K562 (cell line): ENCODE measurements at regions not wholly inside any gene's neighbourhood (a gene's known extent, or its start where the extent isn't known, plus 50 kb on each side); places are given as distances from the start of the nearest gene placed in this dataset.

Experiments used
- FOXA1 ChIP-seq: fragments of 450-650 bp; IDR thresholded peaks from 2 replicates; pipeline ENCODE4 v1.6.1; 2016; ENCODE audit warnings: mild to moderate bottlenecking, borderline replicate concordance
- NCOA1 ChIP-seq: fragments of 450-650 bp; IDR thresholded peaks from 2 replicates; pipeline ENCODE4 v1.6.1; 2016; ENCODE audit warnings: low read depth
- TAF1 ChIP-seq: IDR thresholded peaks from 2 replicates; pipeline ENCODE4 v1.6.1; 2011; ENCODE audit warnings: mild to moderate bottlenecking, low read length, moderate library complexity; ENCODE audit not compliant: insufficient read depth, control insufficient read depth, severe bottlenecking; ENCODE audit errors: extremely low read depth
- TFAM ChIP-seq: fragments of 250-450 bp; sonication (Bioruptor Pico); conservative IDR thresholded peaks from 2 replicates; pipeline ENCODE4 v1.5.0; 2021; ENCODE audit warnings: mild to moderate bottlenecking, moderate library complexity
- ZNF277 ChIP-seq: fragments of 250-450 bp; sonication (Bioruptor Pico); IDR thresholded peaks from 2 replicates; pipeline ENCODE4 v1.8.0; 2022; ENCODE audit warnings: inconsistent platforms, mild to moderate bottlenecking, moderate library complexity, borderline replicate concordance
- ZNF445 ChIP-seq: fragments of 250-450 bp; sonication (Bioruptor Pico); IDR thresholded peaks from 2 replicates; pipeline ENCODE4 v1.4.0; 2020; ENCODE audit warnings: low read depth, mild to moderate bottlenecking, moderate library complexity
- ZNF780A ChIP-seq: fragments of 250-450 bp; sonication (Bioruptor Pico); IDR thresholded peaks from 2 replicates; pipeline ENCODE4 v1.5.0; 2021; ENCODE audit warnings: mild to moderate bottlenecking
- TF ChIP-seq, protein P1 (sequence below), 2 experiments: fragments of 450-650 bp; formaldehyde crosslinking in 1 of 2; IDR thresholded peaks; 2 replicates each; pipeline versions ENCODE4 v1.4.0 to v1.6.1; 2014 to 2020; ENCODE audit warnings: mild to moderate bottlenecking in 2 of 2, borderline replicate concordance in 1 of 2, low read depth in 1 of 2
- TF ChIP-seq, protein P2 (sequence below): fragments of 450-650 bp; IDR thresholded peaks from 2 replicates; pipeline ENCODE4 v1.6.1; 2016

- TF ChIP-seq, protein P1, sequence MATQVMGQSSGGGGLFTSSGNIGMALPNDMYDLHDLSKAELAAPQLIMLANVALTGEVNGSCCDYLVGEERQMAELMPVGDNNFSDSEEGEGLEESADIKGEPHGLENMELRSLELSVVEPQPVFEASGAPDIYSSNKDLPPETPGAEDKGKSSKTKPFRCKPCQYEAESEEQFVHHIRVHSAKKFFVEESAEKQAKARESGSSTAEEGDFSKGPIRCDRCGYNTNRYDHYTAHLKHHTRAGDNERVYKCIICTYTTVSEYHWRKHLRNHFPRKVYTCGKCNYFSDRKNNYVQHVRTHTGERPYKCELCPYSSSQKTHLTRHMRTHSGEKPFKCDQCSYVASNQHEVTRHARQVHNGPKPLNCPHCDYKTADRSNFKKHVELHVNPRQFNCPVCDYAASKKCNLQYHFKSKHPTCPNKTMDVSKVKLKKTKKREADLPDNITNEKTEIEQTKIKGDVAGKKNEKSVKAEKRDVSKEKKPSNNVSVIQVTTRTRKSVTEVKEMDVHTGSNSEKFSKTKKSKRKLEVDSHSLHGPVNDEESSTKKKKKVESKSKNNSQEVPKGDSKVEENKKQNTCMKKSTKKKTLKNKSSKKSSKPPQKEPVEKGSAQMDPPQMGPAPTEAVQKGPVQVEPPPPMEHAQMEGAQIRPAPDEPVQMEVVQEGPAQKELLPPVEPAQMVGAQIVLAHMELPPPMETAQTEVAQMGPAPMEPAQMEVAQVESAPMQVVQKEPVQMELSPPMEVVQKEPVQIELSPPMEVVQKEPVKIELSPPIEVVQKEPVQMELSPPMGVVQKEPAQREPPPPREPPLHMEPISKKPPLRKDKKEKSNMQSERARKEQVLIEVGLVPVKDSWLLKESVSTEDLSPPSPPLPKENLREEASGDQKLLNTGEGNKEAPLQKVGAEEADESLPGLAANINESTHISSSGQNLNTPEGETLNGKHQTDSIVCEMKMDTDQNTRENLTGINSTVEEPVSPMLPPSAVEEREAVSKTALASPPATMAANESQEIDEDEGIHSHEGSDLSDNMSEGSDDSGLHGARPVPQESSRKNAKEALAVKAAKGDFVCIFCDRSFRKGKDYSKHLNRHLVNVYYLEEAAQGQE (IDR thresholded peaks at IDR 0.05; ENCODE audit: borderline replicate concordance), result no peak
- TF ChIP-seq, protein P1 (CRISPR knock-in tag; IDR thresholded peaks at IDR 0.05; ENCODE audit: low read depth), result no peak
- TF ChIP-seq NCOA1 (no peak), ZNF780A (CRISPR knock-in tag) (no peak), TAF1 (no peak), ZNF277 (CRISPR knock-in tag) (no peak), TFAM (CRISPR knock-in tag) (no peak), ZNF445 (no peak), FOXA1 (no peak)
- TF ChIP-seq, protein P2, sequence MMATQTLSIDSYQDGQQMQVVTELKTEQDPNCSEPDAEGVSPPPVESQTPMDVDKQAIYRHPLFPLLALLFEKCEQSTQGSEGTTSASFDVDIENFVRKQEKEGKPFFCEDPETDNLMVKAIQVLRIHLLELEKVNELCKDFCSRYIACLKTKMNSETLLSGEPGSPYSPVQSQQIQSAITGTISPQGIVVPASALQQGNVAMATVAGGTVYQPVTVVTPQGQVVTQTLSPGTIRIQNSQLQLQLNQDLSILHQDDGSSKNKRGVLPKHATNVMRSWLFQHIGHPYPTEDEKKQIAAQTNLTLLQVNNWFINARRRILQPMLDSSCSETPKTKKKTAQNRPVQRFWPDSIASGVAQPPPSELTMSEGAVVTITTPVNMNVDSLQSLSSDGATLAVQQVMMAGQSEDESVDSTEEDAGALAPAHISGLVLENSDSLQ, result no peak
Measured at GRCh38 chr5:93191035-93191817, 389.8 kb downstream of the NR2F1-AS1 start (continued).
